T-helper 1 cell treated with Interleukin-12 subunit alpha and Interleukin-12 subunit beta and Interleukin-4 antibody, amounts not matched to agents 30 μg/mL and 1 μg/mL, for 36 hours (primary cell): ENCODE measurements at regions not wholly inside any gene's neighbourhood (a gene's known extent, or its start where the extent isn't known, plus 50 kb on each side); places are given as distances from the start of the nearest gene placed in this dataset.
"Not testable (repeated sequence)": the region's sequence is repeated elsewhere in the genome, so short reads cannot be mapped to it uniquely, and the experiment has no call there.

Experiments used
- H3K27ac Mint-ChIP-seq: one replicate; pipeline ENCODE4 v1.8.0; 2021; ENCODE audit warnings: mild to moderate bottlenecking, mixed read lengths
- H3K27me3 Mint-ChIP-seq: one replicate; pipeline ENCODE4 v1.8.0; 2021; ENCODE audit warnings: low read depth, mixed read lengths
- H3K36me3 Mint-ChIP-seq: one replicate; pipeline ENCODE4 v1.8.0; 2021; ENCODE audit warnings: low read depth, mixed read lengths
- H3K4me1 Mint-ChIP-seq: one replicate; pipeline ENCODE4 v1.8.0; 2021; ENCODE audit warnings: low read depth, mixed read lengths
- H3K4me3 Mint-ChIP-seq: one replicate; pipeline ENCODE4 v1.8.0; 2021; ENCODE audit warnings: mild to moderate bottlenecking, moderate library complexity, mixed read lengths
- H3K9me3 Mint-ChIP-seq: one replicate; pipeline ENCODE4 v1.8.0; 2021; ENCODE audit warnings: mixed read lengths

DNA sequence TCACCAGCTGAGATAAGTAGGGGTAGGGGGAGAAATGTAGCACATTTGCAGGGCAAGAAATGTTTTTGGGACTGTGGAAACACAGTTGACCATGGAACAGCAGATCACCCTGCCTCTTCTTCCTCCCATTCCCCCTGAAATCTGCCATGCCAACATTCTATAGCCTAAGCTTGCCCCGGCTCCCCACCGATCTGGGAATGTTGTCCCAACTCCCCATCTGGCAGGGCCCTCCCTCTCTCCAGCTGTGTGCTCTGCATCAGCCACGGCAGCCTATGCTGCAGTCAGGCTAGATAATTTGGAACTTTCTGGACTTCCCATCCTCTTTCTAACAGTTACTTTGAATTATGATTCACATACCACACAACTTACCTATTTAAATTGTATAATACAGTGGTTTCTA, 425.1 kb upstream of the RAB6C start:
- no peaks in the 10 kb centered on the region for H3K36me3 Mint-ChIP-seq
- no peak overlapping the region for H3K27ac Mint-ChIP-seq
- H3K9me3 Mint-ChIP-seq: no peaks in the 10 kb centered on the region
- no peak overlapping the region for H3K4me3 Mint-ChIP-seq
- no peaks in the 10 kb centered on the region for H3K4me1 Mint-ChIP-seq
- no peaks in the 10 kb centered on the region for H3K27me3 Mint-ChIP-seq

DNA sequence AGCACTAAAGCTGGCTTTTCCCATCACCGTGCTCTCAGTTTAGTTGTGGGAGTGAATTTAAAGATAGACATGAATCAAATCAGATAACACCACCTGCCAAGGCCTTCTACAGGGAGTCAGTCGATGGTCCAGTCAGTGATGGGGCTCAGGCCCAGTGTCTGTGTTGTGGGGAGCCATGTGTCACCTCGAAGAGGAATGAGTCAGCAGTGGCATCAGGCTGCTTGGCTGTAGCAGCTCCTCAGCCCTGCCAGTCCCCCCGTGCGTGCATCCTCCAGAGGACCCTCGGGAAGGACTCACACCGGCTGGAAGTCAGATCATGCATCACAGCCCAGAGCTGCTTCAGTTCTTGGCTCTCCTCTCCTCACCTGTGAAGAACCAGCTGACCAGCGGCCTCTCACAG, 420.4 kb upstream of the RAB6C start:
- no peaks in the 10 kb centered on the region for H3K4me1 Mint-ChIP-seq

DNA sequence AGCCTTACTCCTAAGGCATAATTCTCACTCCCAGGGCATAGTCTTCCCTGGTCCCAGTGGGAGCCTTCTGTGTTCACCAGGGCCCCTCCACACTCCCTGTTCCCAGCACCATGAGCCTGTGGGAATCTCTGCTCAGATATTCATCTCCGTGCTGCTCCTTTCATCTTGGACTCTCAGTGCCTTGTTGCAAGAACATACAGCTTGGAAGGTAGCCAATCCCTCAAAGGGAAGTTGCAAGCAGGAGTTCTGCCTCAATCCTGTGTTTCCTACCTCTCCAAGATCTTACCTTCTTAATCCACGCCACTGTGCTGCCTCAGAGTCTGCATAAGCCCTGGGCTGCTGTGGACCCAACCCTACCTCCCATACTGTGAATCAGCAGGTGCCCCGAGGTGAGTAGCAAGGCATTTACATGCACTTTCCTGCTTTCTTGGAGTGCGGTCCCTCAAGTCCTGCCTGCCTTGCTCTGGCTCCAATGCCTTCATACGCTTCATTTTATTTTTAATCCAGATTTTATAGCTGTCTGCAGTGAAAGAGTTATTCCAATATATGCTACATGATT, 413.8 kb upstream of the RAB6C start:
- H3K9me3 Mint-ChIP-seq: peaks cover 6% of the 10 kb centered on the region

More for the DNA sequence above, 420.4 kb upstream of the RAB6C start:
- Mint-ChIP-seq H3K36me3 (no peaks in the 10 kb centered on the region), H3K4me3 (no peak overlapping the region), H3K27ac (no peak overlapping the region), H3K27me3 (no peaks in the 10 kb centered on the region), H3K9me3 (no peaks in the 10 kb centered on the region)

DNA sequence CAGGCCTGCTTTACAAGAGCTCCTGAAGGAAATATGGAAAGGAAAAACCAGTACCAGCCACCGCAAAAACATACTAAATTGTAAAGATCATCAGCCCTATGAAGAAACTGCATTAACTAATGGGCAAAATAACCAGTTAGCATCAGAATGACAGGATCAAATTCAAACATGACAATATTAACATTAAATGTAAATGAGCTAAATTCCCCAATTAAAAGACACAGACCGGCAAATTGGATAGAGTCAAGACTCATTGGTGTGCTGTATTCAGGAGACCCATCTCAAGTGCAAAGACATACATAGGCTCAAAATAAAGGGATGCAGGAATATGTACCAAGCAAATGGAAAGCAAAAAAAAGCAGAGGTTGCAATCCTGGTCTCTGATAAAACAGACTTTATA, 408.7 kb upstream of the RAB6C start:
- not testable (repeated sequence) for H3K27me3 Mint-ChIP-seq

More for the DNA sequence above, 413.8 kb upstream of the RAB6C start:
- H3K4me3 Mint-ChIP-seq: no peak overlapping the region
- no peak overlapping the region for H3K27ac Mint-ChIP-seq
- no peaks in the 10 kb centered on the region for H3K4me1 Mint-ChIP-seq
- H3K27me3 Mint-ChIP-seq: no peaks in the 10 kb centered on the region
- no peaks in the 10 kb centered on the region for H3K36me3 Mint-ChIP-seq

DNA sequence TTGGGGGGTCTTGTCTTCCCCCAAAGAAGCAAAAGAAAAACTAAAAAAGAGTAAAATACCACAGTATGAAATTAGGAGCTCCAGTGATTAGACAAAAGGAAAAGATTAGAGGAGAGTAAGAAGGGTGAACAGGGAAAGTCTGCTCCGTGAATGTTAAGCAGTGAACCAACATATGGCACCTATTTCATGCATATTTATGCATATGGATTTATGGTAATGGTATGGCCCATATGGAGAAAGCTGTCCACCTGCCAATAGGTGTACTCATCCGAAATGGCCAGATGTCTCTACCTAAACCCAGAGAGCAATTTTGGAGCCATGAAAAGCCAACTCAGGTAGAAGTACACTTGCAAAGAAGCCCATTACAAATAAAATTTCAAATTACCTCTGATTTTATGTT, 404.0 kb upstream of the RAB6C start:
- no peaks in the 10 kb centered on the region for H3K27me3 Mint-ChIP-seq
- H3K27ac Mint-ChIP-seq: no peak overlapping the region
- H3K9me3 Mint-ChIP-seq: peaks cover 15% of the 10 kb centered on the region
- H3K4me1 Mint-ChIP-seq: no peaks in the 10 kb centered on the region
- no peak overlapping the region for H3K4me3 Mint-ChIP-seq
- H3K36me3 Mint-ChIP-seq: no peaks in the 10 kb centered on the region

More for the DNA sequence above, 408.7 kb upstream of the RAB6C start:
- peaks cover 21% of the 10 kb centered on the region for H3K9me3 Mint-ChIP-seq
- not testable (repeated sequence) for H3K4me3 Mint-ChIP-seq, H3K27ac Mint-ChIP-seq, H3K36me3 Mint-ChIP-seq, H3K4me1 Mint-ChIP-seq

- no peaks in the 10 kb centered on the region for H3K4me1 Mint-ChIP-seq
- no peaks in the 10 kb centered on the region for H3K36me3 Mint-ChIP-seq
- H3K9me3 Mint-ChIP-seq: peaks cover 13% of the 10 kb centered on the region
- H3K27me3 Mint-ChIP-seq: no peaks in the 10 kb centered on the region
- H3K4me3 Mint-ChIP-seq: no peak overlapping the region
- no peak overlapping the region for H3K27ac Mint-ChIP-seq
Observed at GRCh38 chr2:129575880-129576279, 403.6 kb upstream of the RAB6C start.

GRCh38 chr2:129580001-129580400, 399.5 kb upstream of the RAB6C start:
- Mint-ChIP-seq H3K4me1 (no peaks in the 10 kb centered on the region), H3K9me3 (no peaks in the 10 kb centered on the region), H3K36me3 (no peaks in the 10 kb centered on the region), H3K27ac (no peak overlapping the region), H3K4me3 (no peak overlapping the region), H3K27me3 (no peaks in the 10 kb centered on the region)

GRCh38 chr2:129585760-129586159, 393.7 kb upstream of the RAB6C start:
- no peaks in the 10 kb centered on the region for H3K27me3 Mint-ChIP-seq

GRCh38 chr2:129587426-129588064, 391.9 kb upstream of the RAB6C start:
- H3K27ac Mint-ChIP-seq: no peak overlapping the region
- no peaks in the 10 kb centered on the region for H3K9me3 Mint-ChIP-seq
- H3K4me1 Mint-ChIP-seq: no peaks in the 10 kb centered on the region
- H3K4me3 Mint-ChIP-seq: no peak overlapping the region
- H3K36me3 Mint-ChIP-seq: no peaks in the 10 kb centered on the region
- no peaks in the 10 kb centered on the region for H3K27me3 Mint-ChIP-seq

More at GRCh38 chr2:129585760-129586159, 393.7 kb upstream of the RAB6C start:
- Mint-ChIP-seq H3K27ac (no peak overlapping the region), H3K9me3 (no peaks in the 10 kb centered on the region), H3K36me3 (no peaks in the 10 kb centered on the region), H3K4me3 (no peak overlapping the region), H3K4me1 (no peaks in the 10 kb centered on the region)

- Mint-ChIP-seq H3K9me3 (no peaks in the 10 kb centered on the region), H3K27me3 (no peaks in the 10 kb centered on the region), H3K27ac (no peak overlapping the region), H3K4me1 (no peaks in the 10 kb centered on the region), H3K4me3 (no peak overlapping the region), H3K36me3 (no peaks in the 10 kb centered on the region)
Observed at GRCh38 chr2:129604560-129604959, 374.9 kb upstream of the RAB6C start.

DNA sequence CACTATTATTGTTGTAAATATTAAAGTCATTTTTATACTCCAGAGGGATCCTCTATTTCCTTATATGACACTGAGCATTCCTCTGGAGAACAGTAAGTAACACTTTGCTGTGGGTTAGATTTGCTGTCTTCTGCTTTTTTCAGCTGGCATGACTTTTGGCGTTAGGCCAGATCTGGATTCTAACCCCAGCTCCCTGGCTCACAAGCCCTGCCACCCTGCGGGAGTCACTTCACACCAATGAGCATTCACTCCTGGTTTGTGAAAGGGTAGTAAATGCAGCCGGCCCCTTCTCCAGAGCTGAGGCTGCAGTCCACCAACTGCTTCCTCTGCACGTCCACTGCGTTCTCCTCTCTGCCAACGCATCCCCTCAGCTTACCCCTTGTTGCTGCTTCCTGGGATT, 373.8 kb upstream of the RAB6C start:
- H3K36me3 Mint-ChIP-seq: no peaks in the 10 kb centered on the region
- H3K4me1 Mint-ChIP-seq: no peaks in the 10 kb centered on the region
- H3K9me3 Mint-ChIP-seq: no peaks in the 10 kb centered on the region
- H3K27ac Mint-ChIP-seq: no peak overlapping the region
- H3K4me3 Mint-ChIP-seq: no peak overlapping the region
- no peaks in the 10 kb centered on the region for H3K27me3 Mint-ChIP-seq

DNA sequence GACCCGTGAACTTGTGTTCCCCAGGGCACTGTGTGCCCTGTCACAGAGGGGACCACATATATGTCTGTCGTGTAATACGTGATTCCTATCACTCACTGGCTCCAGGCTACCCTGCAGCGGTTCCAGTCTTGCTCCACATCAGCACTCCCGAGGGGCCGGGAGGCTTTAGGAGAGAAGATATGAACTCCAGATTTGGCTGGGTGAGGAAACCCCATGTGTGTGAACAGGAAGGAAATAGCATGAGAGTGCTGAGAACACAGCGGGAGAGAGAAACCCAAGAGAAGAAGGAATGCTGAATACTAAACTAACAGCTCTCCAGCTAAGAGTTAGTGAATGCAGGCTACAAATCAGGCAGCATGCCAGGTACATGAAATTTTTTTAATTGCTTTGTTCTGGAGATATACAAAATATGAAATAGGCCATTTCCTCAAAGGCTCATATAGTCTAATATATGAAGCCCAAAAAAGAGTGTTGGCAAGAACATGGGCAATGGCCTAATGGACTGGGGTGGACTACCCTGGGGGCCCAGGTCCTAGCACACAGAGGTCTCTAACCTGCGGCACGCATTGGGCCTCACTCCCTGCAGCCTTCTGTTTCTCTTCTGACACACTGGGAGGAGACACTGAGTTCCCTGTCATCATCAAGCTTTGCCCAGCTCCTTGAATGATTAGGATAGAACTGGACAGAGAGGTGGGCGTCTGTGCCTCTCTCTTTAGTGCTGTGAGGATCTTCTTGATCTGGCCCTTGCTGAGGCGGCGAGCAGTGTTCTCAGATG, 372.8 kb upstream of the RAB6C start:
- no peaks in the 10 kb centered on the region for H3K4me1 Mint-ChIP-seq

DNA sequence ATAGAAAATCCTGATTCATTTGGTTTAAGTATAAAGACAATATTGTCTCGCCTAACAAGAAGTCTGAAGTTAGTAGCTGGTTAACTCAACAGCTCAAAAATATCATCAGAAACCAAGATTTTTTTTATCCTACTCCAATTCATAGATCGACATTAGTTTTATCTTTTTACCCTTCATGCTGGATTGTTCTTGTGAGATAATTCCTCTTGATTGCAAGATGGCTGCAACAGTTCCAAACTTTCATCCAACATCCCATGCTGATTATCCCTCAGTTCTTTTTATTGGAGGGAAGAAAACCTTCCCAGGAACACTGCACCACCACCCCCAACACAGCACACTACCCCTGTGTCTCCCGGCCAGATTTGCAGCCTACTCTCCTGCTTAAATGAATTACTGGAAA, 370.2 kb upstream of the RAB6C start:
- H3K9me3 Mint-ChIP-seq: no peaks in the 10 kb centered on the region
- H3K27me3 Mint-ChIP-seq: no peaks in the 10 kb centered on the region
- H3K4me1 Mint-ChIP-seq: no peaks in the 10 kb centered on the region
- H3K36me3 Mint-ChIP-seq: no peaks in the 10 kb centered on the region
- no peak overlapping the region for H3K4me3 Mint-ChIP-seq
- H3K27ac Mint-ChIP-seq: no peak overlapping the region

More for the DNA sequence above, 372.8 kb upstream of the RAB6C start:
- Mint-ChIP-seq H3K4me3 (no peak overlapping the region), H3K9me3 (no peaks in the 10 kb centered on the region), H3K27ac (no peak overlapping the region), H3K36me3 (no peaks in the 10 kb centered on the region), H3K27me3 (no peaks in the 10 kb centered on the region)

- no peaks in the 10 kb centered on the region for H3K36me3 Mint-ChIP-seq
- H3K27ac Mint-ChIP-seq: no peak overlapping the region
- no peaks in the 10 kb centered on the region for H3K4me1 Mint-ChIP-seq
- no peaks in the 10 kb centered on the region for H3K27me3 Mint-ChIP-seq
- no peak overlapping the region for H3K4me3 Mint-ChIP-seq
- H3K9me3 Mint-ChIP-seq: no peaks in the 10 kb centered on the region
Observed at GRCh38 chr2:129610766-129611165, 368.7 kb upstream of the RAB6C start.

- Mint-ChIP-seq H3K4me1 (no peaks in the 10 kb centered on the region), H3K27ac (no peak overlapping the region), H3K27me3 (no peaks in the 10 kb centered on the region), H3K4me3 (no peak overlapping the region), H3K9me3 (no peaks in the 10 kb centered on the region), H3K36me3 (no peaks in the 10 kb centered on the region)
Observed at GRCh38 chr2:129611471-129611870, 368.0 kb upstream of the RAB6C start.
